K562 (cell line): ENCODE measurements at regions not wholly inside any gene's neighbourhood (a gene's known extent, or its start where the extent isn't known, plus 50 kb on each side); places are given as distances from the start of the nearest gene placed in this dataset.

Experiments used
- ATAC-seq: fragments of 200-7000 bp; cut with Tn5 transposase; 3 replicates; pipeline ENCODE4 v1.9.1; 2020; ENCODE audit warnings: moderate library complexity
- BruUV-seq: library from RNA; stranded (reverse); fragments of 400-500 nt; replicated peaks from 2 replicates; lab custom pipeline; 2021; lab: Mats Ljungman, UMichigan
- CTCF ChIA-PET: fragments of 300-600 bp; formaldehyde crosslinking; extraction: SDS; loops from one replicate; lab custom pipeline; 2021; ENCODE audit warnings: low intra/inter-chr PET ratio; lab: Yijun Ruan, JAX
- POLR2A ChIA-PET: fragments of 300-600, 350-650 bp; sonication (Branson Sonifier 250); formaldehyde crosslinking; extraction: SDS; loops from one replicate; lab custom pipeline; 2021; ENCODE audit warnings: antibody characterized with exemption, inconsistent platforms; lab: Yijun Ruan, JAX
- DNase-seq, 4 experiments: peaks; one replicate each; pipeline versions ENCODE4 v3.0.0 to v3.0.0-alpha.2; 2011 to 2018; ENCODE audit warnings: low spot score in 3 of 4, mixed read lengths in 3 of 4; ENCODE audit errors: extremely low read depth in 1 of 4
- FAIRE-seq: peaks from 2 replicates; lab custom pipeline; 2011; peaks lifted over from hg19 to GRCh38; lab: Jason Lieb, UNC
- H2AFZ ChIP-seq: 2 replicates; pipeline ENCODE4 v1.6.0; 2011; ENCODE audit warnings: low read depth, low read length, control low read depth, inconsistent platforms
- H3K27ac ChIP-seq: fragments of 200-600 bp; 3 replicates; pipeline ENCODE4 v1.8.0; 2011; ENCODE audit warnings: low read depth, mild to moderate bottlenecking, control low read depth, inconsistent platforms, low read length, moderate library complexity, mixed read lengths; ENCODE audit errors: extremely low read depth
- H3K27me3 ChIP-seq, 2 experiments: fragments of 300-600 bp in 1 of 2; 2 replicates in 1 of 2; 3 replicates in 1 of 2; pipeline versions ENCODE4 v1.6.0 to v1.8.0; 2011; ENCODE audit warnings: inconsistent platforms in 2 of 2, low read length in 2 of 2, mild to moderate bottlenecking in 1 of 2, mixed read lengths in 1 of 2, moderate library complexity in 1 of 2; ENCODE audit not compliant: control insufficient read depth in 2 of 2, insufficient read depth in 2 of 2
- H3K36me3 ChIP-seq: fragments of 300-600 bp; 3 replicates; pipeline ENCODE4 v1.8.0; 2011; ENCODE audit warnings: mild to moderate bottlenecking, low read length, inconsistent platforms; ENCODE audit not compliant: control insufficient read depth, insufficient read depth
- H3K4me1 ChIP-seq, 2 experiments: fragments of 200-600 bp in 1 of 2; replicated peaks in 1 of 2; 2 replicates in 1 of 2; 3 replicates in 1 of 2; pipeline versions ENCODE4 v1.5.1 to v1.8.0; 2011; ENCODE audit warnings: inconsistent platforms in 2 of 2, low read length in 2 of 2, mild to moderate bottlenecking in 1 of 2, mixed read lengths in 1 of 2, moderate library complexity in 1 of 2; ENCODE audit not compliant: control insufficient read depth in 2 of 2, insufficient read depth in 2 of 2
- H3K4me2 ChIP-seq: 2 replicates; pipeline ENCODE4 v1.6.1; 2011; ENCODE audit warnings: low read length, control low read depth, inconsistent platforms, mixed read lengths; ENCODE audit not compliant: insufficient read depth
- H3K4me3 ChIP-seq: fragments of 200-600 bp; sonication (generic), shearing (Covaris generic); 2 replicates; pipeline ENCODE4 v1.5.1; 2016; ENCODE audit warnings: control low read depth, inconsistent platforms
- H3K79me2 ChIP-seq: fragments of 200-600 bp; 3 replicates; pipeline ENCODE4 v1.8.0; 2011; ENCODE audit warnings: low read length, inconsistent platforms; ENCODE audit not compliant: control insufficient read depth, insufficient read depth
- H3K9ac ChIP-seq, 2 experiments: 2 replicates each; pipeline versions ENCODE4 v1.6.0 to v1.6.1; 2011; ENCODE audit warnings: low read depth in 2 of 2, low read length in 2 of 2, control low read depth in 1 of 2, inconsistent platforms in 1 of 2, mild to moderate bottlenecking in 1 of 2, mixed read lengths in 1 of 2; ENCODE audit not compliant: insufficient read depth in 1 of 2
- H3K9me1 ChIP-seq: one replicate; pipeline ENCODE4 v1.6.0; 2011; ENCODE audit warnings: inconsistent platforms, mild to moderate bottlenecking, low read length, moderate library complexity; ENCODE audit not compliant: control insufficient read depth, insufficient read depth
- H3K9me3 ChIP-seq: replicated peaks from 2 replicates; pipeline ENCODE4 v1.5.1; 2011; ENCODE audit warnings: low read depth, low read length, inconsistent platforms; ENCODE audit not compliant: control insufficient read depth, insufficient read depth
- H4K20me1 ChIP-seq: replicated peaks from 2 replicates; pipeline ENCODE4 v1.6.1; 2011; ENCODE audit warnings: low read length, inconsistent platforms, mixed read lengths; ENCODE audit not compliant: control insufficient read depth, insufficient read depth
- CTBP1 ChIP-seq: fragments of 450-650 bp; IDR thresholded peaks from 2 replicates; pipeline ENCODE4 v1.6.1; 2016; ENCODE audit warnings: borderline replicate concordance
- HDGF ChIP-seq: fragments of 450-650 bp; IDR thresholded peaks from 2 replicates; pipeline ENCODE4 v1.6.1; 2016
- HNRNPH1 ChIP-seq: fragments of 200-400 bp; formaldehyde crosslinking; optimal IDR thresholded peaks from 2 replicates; pipeline ENCODE3; 2017; ENCODE audit warnings: low read depth, mild to moderate bottlenecking, low read length, moderate library complexity
- KLF16 ChIP-seq: IDR thresholded peaks from 2 replicates; pipeline ENCODE4 v1.6.1; 2016; ENCODE audit warnings: antibody characterized with exemption
- OTX1 ChIP-seq: fragments of 450-650 bp; formaldehyde crosslinking; IDR thresholded peaks from 2 replicates; pipeline ENCODE4 v1.4.0; 2022; ENCODE audit warnings: mild to moderate bottlenecking
- RREB1 ChIP-seq: fragments of 250-450 bp; sonication (Bioruptor Pico); IDR thresholded peaks from 2 replicates; pipeline ENCODE4 v1.4.0; 2020
- SREBF2 ChIP-seq: sonication (generic); formaldehyde crosslinking; IDR thresholded peaks from 2 replicates; pipeline ENCODE4 v1.4.0; 2020; ENCODE audit warnings: mild to moderate bottlenecking, missing genetic modification reagents
- ZNF217 ChIP-seq: sonication (generic); formaldehyde crosslinking; IDR thresholded peaks from 2 replicates; pipeline ENCODE4 v1.8.0; 2022; ENCODE audit warnings: mild to moderate bottlenecking, missing genetic modification reagents
- WGBS: fragments of 100-300 bp; shearing (Covaris generic); methylation state at CpG from one replicate; pipeline ENCODE4 v1.1.6; 2016; ENCODE audit warnings: low coverage, mixed read lengths; ENCODE audit not compliant: insufficient coverage; ENCODE audit errors: missing lambda C conversion rate; 5-methylcytosine and 5-hydroxymethylcytosine counted together
- in situ Hi-C: fragments of 300-500 bp; cut with MboI; formaldehyde crosslinking; loops from 4 replicates; pipeline ENCODE4 v1.15.0; 2018; ENCODE audit warnings: inconsistent platforms, mixed read lengths
- intact Hi-C: fragments of 100-400 bp; cut with micrococcal nuclease; formaldehyde crosslinking; loops from 2 replicates; pipeline ENCODE4 v1.14.2; 2022
- TF ChIP-seq, protein P1 (sequence below): fragments of 250-450 bp; sonication (Bioruptor Pico); IDR thresholded peaks from 2 replicates; pipeline ENCODE4 v1.5.1; 2021; ENCODE audit warnings: mild to moderate bottlenecking
- TF ChIP-seq, protein P2 (sequence below): IDR thresholded peaks from 2 replicates; pipeline ENCODE4 v1.6.1; 2012; ENCODE audit warnings: low read depth, low read length, improper control_type of control experiment, borderline replicate concordance
- TF ChIP-seq, protein P3 (sequence below): fragments of 450-650 bp; formaldehyde crosslinking; IDR thresholded peaks from 2 replicates; pipeline ENCODE4 v1.4.0; 2020; ENCODE audit warnings: mild to moderate bottlenecking, mixed read lengths

- TF ChIP-seq, protein P1, sequence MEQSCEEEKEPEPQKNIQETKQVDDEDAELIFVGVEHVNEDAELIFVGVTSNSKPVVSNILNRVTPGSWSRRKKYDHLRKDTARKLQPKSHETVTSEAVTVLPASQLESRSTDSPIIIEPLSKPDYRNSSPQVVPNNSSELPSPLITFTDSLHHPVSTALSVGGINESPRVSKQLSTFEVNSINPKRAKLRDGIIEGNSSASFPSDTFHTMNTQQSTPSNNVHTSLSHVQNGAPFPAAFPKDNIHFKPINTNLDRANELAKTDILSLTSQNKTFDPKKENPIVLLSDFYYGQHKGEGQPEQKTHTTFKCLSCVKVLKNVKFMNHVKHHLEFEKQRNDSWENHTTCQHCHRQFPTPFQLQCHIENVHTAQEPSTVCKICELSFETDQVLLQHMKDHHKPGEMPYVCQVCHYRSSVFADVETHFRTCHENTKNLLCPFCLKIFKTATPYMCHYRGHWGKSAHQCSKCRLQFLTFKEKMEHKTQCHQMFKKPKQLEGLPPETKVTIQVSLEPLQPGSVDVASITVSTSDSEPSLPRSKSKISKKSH (CRISPR knock-in tag): no peak
- TF ChIP-seq ZNF217 (CRISPR knock-in tag): no peak
- TF ChIP-seq KLF16: no peak
- TF ChIP-seq SREBF2 (CRISPR knock-in tag): no peak
Measured at GRCh38 chr16:5575646-5576245, 478.2 kb upstream of the EEF2KMT start (continued).

DNA sequence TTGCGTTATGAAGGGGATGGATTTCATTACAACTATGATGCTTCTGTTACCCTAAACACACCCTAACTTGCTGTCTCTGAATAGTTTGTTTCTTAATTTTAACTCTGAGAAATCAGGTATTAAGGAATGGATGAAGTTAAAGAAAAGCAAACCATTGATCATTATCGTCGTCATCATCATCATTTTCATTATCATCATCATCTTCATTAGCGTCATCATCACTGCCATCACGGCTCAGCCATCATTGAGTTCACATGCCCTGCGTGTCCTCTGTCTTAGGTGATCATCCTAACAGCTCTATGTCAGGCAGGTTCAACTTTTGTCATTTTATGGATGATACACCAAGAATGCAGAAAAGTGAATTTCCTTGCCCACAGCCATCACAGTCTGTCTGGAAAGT lies 477.5 kb upstream of the EEF2KMT start:
- intact Hi-C loops: no loop called here
- WGBS: 0% methylated on average over 6 of the region's 6 CpGs
- H3K79me2 ChIP-seq: no peaks in the 10 kb centered on the region
- no peak for ATAC-seq
- no peaks in the 10 kb centered on the region for H3K36me3 ChIP-seq
- no peak overlapping the region for H3K4me2 ChIP-seq
- H3K27me3 ChIP-seq: peaks cover 0 to 2% of the 10 kb centered on the region in 2 experiments; a peak in 2 of 5 replicates
- no peak overlapping the region for H3K27ac ChIP-seq
- no peaks in the 10 kb centered on the region for H3K9me3 ChIP-seq
- DNase-seq: no peak
- 0 out of 2 replicates have a peak, but pooled peaks cover under 1% of the 10 kb centered on the region for H4K20me1 ChIP-seq
- no peak overlapping the region for H3K4me3 ChIP-seq
- no TSS peak for BruUV-seq
- FAIRE-seq: no peak
- H3K9me1 ChIP-seq: no peaks in the 10 kb centered on the region
- CTCF ChIA-PET: no interaction called here
- POLR2A ChIA-PET: no interaction called here
- H2AFZ ChIP-seq: no peak overlapping the region
- in situ Hi-C loops: no loop called here
- H3K4me1 ChIP-seq: no peaks in the 10 kb centered on the region
- no peak overlapping the region for H3K9ac ChIP-seq
- TF ChIP-seq HNRNPH1 (no peak), OTX1 (CRISPR knock-in tag) (no peak), CTBP1 (no peak), HDGF (no peak), RREB1 (CRISPR knock-in tag) (no peak)
- TF ChIP-seq, protein P2, sequence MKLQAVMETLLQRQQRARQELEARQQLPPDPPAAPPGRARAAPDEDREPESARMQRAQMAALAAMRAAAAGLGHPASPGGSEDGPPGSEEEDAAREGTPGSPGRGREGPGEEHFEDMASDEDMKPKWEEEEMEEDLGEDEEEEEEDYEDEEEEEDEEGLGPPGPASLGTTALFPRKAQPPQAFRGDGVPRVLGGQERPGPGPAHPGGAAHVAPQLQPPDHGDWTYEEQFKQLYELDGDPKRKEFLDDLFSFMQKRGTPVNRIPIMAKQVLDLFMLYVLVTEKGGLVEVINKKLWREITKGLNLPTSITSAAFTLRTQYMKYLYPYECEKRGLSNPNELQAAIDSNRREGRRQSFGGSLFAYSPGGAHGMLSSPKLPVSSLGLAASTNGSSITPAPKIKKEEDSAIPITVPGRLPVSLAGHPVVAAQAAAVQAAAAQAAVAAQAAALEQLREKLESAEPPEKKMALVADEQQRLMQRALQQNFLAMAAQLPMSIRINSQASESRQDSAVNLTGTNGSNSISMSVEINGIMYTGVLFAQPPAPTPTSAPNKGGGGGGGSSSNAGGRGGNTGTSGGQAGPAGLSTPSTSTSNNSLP: no peak
- TF ChIP-seq, protein P3, sequence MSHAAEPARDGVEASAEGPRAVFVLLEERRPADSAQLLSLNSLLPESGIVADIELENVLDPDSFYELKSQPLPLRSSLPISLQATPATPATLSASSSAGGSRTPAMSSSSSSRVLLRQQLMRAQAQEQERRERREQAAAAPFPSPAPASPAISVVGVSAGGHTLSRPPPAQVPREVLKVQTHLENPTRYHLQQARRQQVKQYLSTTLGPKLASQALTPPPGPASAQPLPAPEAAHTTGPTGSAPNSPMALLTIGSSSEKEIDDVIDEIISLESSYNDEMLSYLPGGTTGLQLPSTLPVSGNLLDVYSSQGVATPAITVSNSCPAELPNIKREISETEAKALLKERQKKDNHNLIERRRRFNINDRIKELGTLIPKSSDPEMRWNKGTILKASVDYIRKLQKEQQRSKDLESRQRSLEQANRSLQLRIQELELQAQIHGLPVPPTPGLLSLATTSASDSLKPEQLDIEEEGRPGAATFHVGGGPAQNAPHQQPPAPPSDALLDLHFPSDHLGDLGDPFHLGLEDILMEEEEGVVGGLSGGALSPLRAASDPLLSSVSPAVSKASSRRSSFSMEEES: no peak
